K562 (cell line): ENCODE measurements at regions not wholly inside any gene's neighbourhood (a gene's known extent, or its start where the extent isn't known, plus 50 kb on each side); places are given as distances from the start of the nearest gene placed in this dataset.
A peak's percentile ranks its signal among the peaks of the same experiment; 100 is the strongest.

Experiments used
- ATAC-seq: fragments of 200-7000 bp; cut with Tn5 transposase; 3 replicates; pipeline ENCODE4 v1.9.1; 2020; ENCODE audit warnings: moderate library complexity
- BruUV-seq: library from RNA; stranded (reverse); fragments of 400-500 nt; replicated peaks from 2 replicates; lab custom pipeline; 2021; lab: Mats Ljungman, UMichigan
- CTCF ChIA-PET: fragments of 300-600 bp; formaldehyde crosslinking; extraction: SDS; loops from one replicate; lab custom pipeline; 2021; ENCODE audit warnings: low intra/inter-chr PET ratio; lab: Yijun Ruan, JAX
- POLR2A ChIA-PET: fragments of 300-600, 350-650 bp; sonication (Branson Sonifier 250); formaldehyde crosslinking; extraction: SDS; loops from one replicate; lab custom pipeline; 2021; ENCODE audit warnings: antibody characterized with exemption, inconsistent platforms; lab: Yijun Ruan, JAX
- DNase-seq, 4 experiments: peaks; one replicate each; pipeline versions ENCODE4 v3.0.0 to v3.0.0-alpha.2; 2011 to 2018; ENCODE audit warnings: low spot score in 3 of 4, mixed read lengths in 3 of 4; ENCODE audit errors: extremely low read depth in 1 of 4
- FAIRE-seq: peaks from 2 replicates; lab custom pipeline; 2011; peaks lifted over from hg19 to GRCh38; lab: Jason Lieb, UNC
- H2AFZ ChIP-seq: 2 replicates; pipeline ENCODE4 v1.6.0; 2011; ENCODE audit warnings: low read depth, low read length, control low read depth, inconsistent platforms
- H3K27ac ChIP-seq: fragments of 200-600 bp; 3 replicates; pipeline ENCODE4 v1.8.0; 2011; ENCODE audit warnings: low read depth, mild to moderate bottlenecking, control low read depth, inconsistent platforms, low read length, moderate library complexity, mixed read lengths; ENCODE audit errors: extremely low read depth
- H3K27me3 ChIP-seq, 2 experiments: fragments of 300-600 bp in 1 of 2; 2 replicates in 1 of 2; 3 replicates in 1 of 2; pipeline versions ENCODE4 v1.6.0 to v1.8.0; 2011; ENCODE audit warnings: inconsistent platforms in 2 of 2, low read length in 2 of 2, mild to moderate bottlenecking in 1 of 2, mixed read lengths in 1 of 2, moderate library complexity in 1 of 2; ENCODE audit not compliant: control insufficient read depth in 2 of 2, insufficient read depth in 2 of 2
- H3K36me3 ChIP-seq: fragments of 300-600 bp; 3 replicates; pipeline ENCODE4 v1.8.0; 2011; ENCODE audit warnings: mild to moderate bottlenecking, low read length, inconsistent platforms; ENCODE audit not compliant: control insufficient read depth, insufficient read depth
- H3K4me1 ChIP-seq, 2 experiments: fragments of 200-600 bp in 1 of 2; replicated peaks in 1 of 2; 2 replicates in 1 of 2; 3 replicates in 1 of 2; pipeline versions ENCODE4 v1.5.1 to v1.8.0; 2011; ENCODE audit warnings: inconsistent platforms in 2 of 2, low read length in 2 of 2, mild to moderate bottlenecking in 1 of 2, mixed read lengths in 1 of 2, moderate library complexity in 1 of 2; ENCODE audit not compliant: control insufficient read depth in 2 of 2, insufficient read depth in 2 of 2
- H3K4me2 ChIP-seq: 2 replicates; pipeline ENCODE4 v1.6.1; 2011; ENCODE audit warnings: low read length, control low read depth, inconsistent platforms, mixed read lengths; ENCODE audit not compliant: insufficient read depth
- H3K4me3 ChIP-seq: fragments of 200-600 bp; sonication (generic), shearing (Covaris generic); 2 replicates; pipeline ENCODE4 v1.5.1; 2016; ENCODE audit warnings: control low read depth, inconsistent platforms
- H3K79me2 ChIP-seq: fragments of 200-600 bp; 3 replicates; pipeline ENCODE4 v1.8.0; 2011; ENCODE audit warnings: low read length, inconsistent platforms; ENCODE audit not compliant: control insufficient read depth, insufficient read depth
- H3K9ac ChIP-seq, 2 experiments: 2 replicates each; pipeline versions ENCODE4 v1.6.0 to v1.6.1; 2011; ENCODE audit warnings: low read depth in 2 of 2, low read length in 2 of 2, control low read depth in 1 of 2, inconsistent platforms in 1 of 2, mild to moderate bottlenecking in 1 of 2, mixed read lengths in 1 of 2; ENCODE audit not compliant: insufficient read depth in 1 of 2
- H3K9me1 ChIP-seq: one replicate; pipeline ENCODE4 v1.6.0; 2011; ENCODE audit warnings: inconsistent platforms, mild to moderate bottlenecking, low read length, moderate library complexity; ENCODE audit not compliant: control insufficient read depth, insufficient read depth
- H3K9me3 ChIP-seq: replicated peaks from 2 replicates; pipeline ENCODE4 v1.5.1; 2011; ENCODE audit warnings: low read depth, low read length, inconsistent platforms; ENCODE audit not compliant: control insufficient read depth, insufficient read depth
- H4K20me1 ChIP-seq: replicated peaks from 2 replicates; pipeline ENCODE4 v1.6.1; 2011; ENCODE audit warnings: low read length, inconsistent platforms, mixed read lengths; ENCODE audit not compliant: control insufficient read depth, insufficient read depth
- AFF1 ChIP-seq, 2 experiments: fragments of 450-650 bp; IDR thresholded peaks; 2 replicates each; pipeline ENCODE4 v1.6.1; 2018; ENCODE audit warnings: mild to moderate bottlenecking in 2 of 2, low read depth in 1 of 2; ENCODE audit not compliant: partially characterized antibody in 2 of 2
- DLX4 ChIP-seq: fragments of 250-450 bp; sonication (Bioruptor Pico); IDR thresholded peaks from 2 replicates; pipeline ENCODE4 v1.6.1; 2021; ENCODE audit warnings: mild to moderate bottlenecking
- FOXP4 ChIP-seq: sonication (generic); formaldehyde crosslinking; IDR thresholded peaks from 2 replicates; pipeline ENCODE4 v1.8.0; 2022; ENCODE audit warnings: mild to moderate bottlenecking, missing genetic modification reagents, borderline replicate concordance
- L3MBTL2 ChIP-seq: fragments of 450-650 bp; IDR thresholded peaks from 2 replicates; pipeline ENCODE4 v1.6.1; 2016; ENCODE audit warnings: mild to moderate bottlenecking, moderate library complexity
- MAFK ChIP-seq: IDR thresholded peaks from 2 replicates; pipeline ENCODE4 v1.6.1; 2011; ENCODE audit warnings: low read length, improper control_type of control experiment
- MECOM ChIP-seq: fragments of 250-450 bp; sonication (Bioruptor Pico); IDR thresholded peaks from 2 replicates; pipeline ENCODE4 v1.8.0; 2022; ENCODE audit warnings: inconsistent platforms
- MTF1 ChIP-seq: fragments of 250-450 bp; sonication (Bioruptor Pico); IDR thresholded peaks from 2 replicates; pipeline ENCODE4 v1.9.0; 2021; ENCODE audit warnings: moderate library complexity, mild to moderate bottlenecking, inconsistent platforms, borderline replicate concordance
- NEUROD1 ChIP-seq: fragments of 150-350 bp; IDR thresholded peaks from 2 replicates; pipeline ENCODE4 v1.6.1; 2014; ENCODE audit warnings: borderline replicate concordance, low read length, low read depth; ENCODE audit not compliant: partially characterized antibody
- NFIC ChIP-seq: fragments of 450-650 bp; IDR thresholded peaks from 2 replicates; pipeline ENCODE4 v1.6.1; 2017; ENCODE audit warnings: mild to moderate bottlenecking, inconsistent platforms
- NUFIP1 ChIP-seq: fragments of 450-650 bp; IDR thresholded peaks from 2 replicates; pipeline ENCODE4 v1.6.1; 2018; ENCODE audit not compliant: partially characterized antibody
- POU5F1 ChIP-seq: fragments of 150-350 bp; IDR thresholded peaks from 2 replicates; pipeline ENCODE4 v1.6.1; 2014; ENCODE audit warnings: borderline replicate concordance, low read length, low read depth, mild to moderate bottlenecking; ENCODE audit not compliant: partially characterized antibody
- TCF7L2 ChIP-seq: fragments of 150-350 bp; IDR thresholded peaks from 2 replicates; pipeline ENCODE4 v1.6.1; 2016; ENCODE audit warnings: low read depth, mild to moderate bottlenecking, low read length, moderate library complexity
- ZBTB7A ChIP-seq: IDR thresholded peaks from 2 replicates; pipeline ENCODE4 v1.6.1; 2011; ENCODE audit warnings: low read depth, mild to moderate bottlenecking, low read length, moderate library complexity, borderline replicate concordance; ENCODE audit not compliant: control insufficient read depth
- ZNF23 ChIP-seq: fragments of 250-450 bp; sonication (Bioruptor Pico); IDR thresholded peaks from 2 replicates; pipeline ENCODE4 v1.4.0; 2020; ENCODE audit warnings: mild to moderate bottlenecking
- ZNF408 ChIP-seq: fragments of 250-450 bp; sonication (Bioruptor Pico); IDR thresholded peaks from 2 replicates; pipeline ENCODE4 v1.4.0; 2020; ENCODE audit warnings: low read depth, mild to moderate bottlenecking, moderate library complexity
- WGBS: fragments of 100-300 bp; shearing (Covaris generic); methylation state at CpG from one replicate; pipeline ENCODE4 v1.1.6; 2016; ENCODE audit warnings: low coverage, mixed read lengths; ENCODE audit not compliant: insufficient coverage; ENCODE audit errors: missing lambda C conversion rate; 5-methylcytosine and 5-hydroxymethylcytosine counted together
- in situ Hi-C: fragments of 300-500 bp; cut with MboI; formaldehyde crosslinking; loops from 4 replicates; pipeline ENCODE4 v1.15.0; 2018; ENCODE audit warnings: inconsistent platforms, mixed read lengths
- intact Hi-C: fragments of 100-400 bp; cut with micrococcal nuclease; formaldehyde crosslinking; loops from 2 replicates; pipeline ENCODE4 v1.14.2; 2022

- H3K27ac ChIP-seq = peak overlapping the region; percentile 70
- ChIA-PET CTCF (no interaction called here), POLR2A (interaction anchor here (0.8 to 2.3 kb wide), 5 partner anchors 9 to 538 kb away, joined by 3 to 10 read pairs (median 3); partner anchors contain the start of gene TRIB2)
- 8% methylated on average over 6 of the region's 6 CpGs for WGBS
- H3K9me3 ChIP-seq = no peaks in the 10 kb centered on the region
- H3K4me2 ChIP-seq = peak overlapping the region; percentile 58
- peak overlapping the region; percentile 61; the same call in 1 of the 2 replicates for H2AFZ ChIP-seq
- intact Hi-C loops (loop anchor here (2.0 to 10.0 kb wide), 2 partner anchors 98 to 256 kb away; no protein-coding TSS in a partner anchor), in situ Hi-C loops (no loop called here)
- no peak overlapping the region for H3K4me3 ChIP-seq
- peak in 3 of 4 experiments; percentile 22 to 89 (median 76) for DNase-seq
- H3K27me3 ChIP-seq = no peaks in the 10 kb centered on the region
- H3K79me2 ChIP-seq = no peaks in the 10 kb centered on the region
- peak; percentile 77 for ATAC-seq
- no peaks in the 10 kb centered on the region for H3K36me3 ChIP-seq
- H3K4me1 ChIP-seq = peaks cover 21 to 38% of the 10 kb centered on the region in 2 experiments
- no TSS peak for BruUV-seq
- H3K9ac ChIP-seq = peak overlapping the region in 1 of 2 experiments; percentile 30; a peak in 1 of 4 replicates
- no peaks in the 10 kb centered on the region for H3K9me1 ChIP-seq
- no peaks in the 10 kb centered on the region for H4K20me1 ChIP-seq
- FAIRE-seq = peak; percentile 82
- TF ChIP-seq AFF1 (IDR thresholded peaks at IDR 0.05; ENCODE audit: low read depth in 1 of 2, partially characterized antibody in 2 of 2) (peak; percentile 40 to 66), POU5F1 (no peak), NFIC (peak; percentile 87), DLX4 (CRISPR knock-in tag) (no peak), MTF1 (CRISPR knock-in tag) (no peak), ZNF408 (no peak), NEUROD1 (peak; percentile 31), TCF7L2 (no peak), ZNF23 (CRISPR knock-in tag) (no peak), MECOM (CRISPR knock-in tag) (no peak), FOXP4 (CRISPR knock-in tag) (no peak), MAFK (no peak), NUFIP1 (no peak), ZBTB7A (no peak), L3MBTL2 (no peak)
These were observed 432.1 kb downstream of the LPIN1 start for GRCh38 chr2:12178289-12179080.
